8988T (cell line): ENCODE measurements at regions not wholly inside any gene's neighbourhood (a gene's known extent, or its start where the extent isn't known, plus 50 kb on each side); places are given as distances from the start of the nearest gene placed in this dataset.
"Not testable (repeated sequence)": the region's sequence is repeated elsewhere in the genome, so short reads cannot be mapped to it uniquely, and the experiment has no call there.

Experiments used
- DNase-seq: peaks from one replicate; pipeline ENCODE4 v3.0.0; 2011

GRCh38 chr5:38756068-38756467 is 89.7 kb upstream of the OSMR start:
- DNase-seq: no peak

- DNase-seq: no peak
Observed at GRCh38 chr5:38757451-38758245, 88.2 kb upstream of the OSMR start.

GRCh38 chr5:38758774-38759600 is 86.8 kb upstream of the OSMR start:
- DNase-seq: no peak

- DNase-seq: no peak
Observed at GRCh38 chr5:38764937-38765391, 80.8 kb upstream of the OSMR start.

- no peak for DNase-seq
Observed at GRCh38 chr5:38765399-38765861, 80.4 kb upstream of the OSMR start.

- no peak for DNase-seq
Observed at GRCh38 chr5:38766151-38766550, 79.7 kb upstream of the OSMR start.

DNA sequence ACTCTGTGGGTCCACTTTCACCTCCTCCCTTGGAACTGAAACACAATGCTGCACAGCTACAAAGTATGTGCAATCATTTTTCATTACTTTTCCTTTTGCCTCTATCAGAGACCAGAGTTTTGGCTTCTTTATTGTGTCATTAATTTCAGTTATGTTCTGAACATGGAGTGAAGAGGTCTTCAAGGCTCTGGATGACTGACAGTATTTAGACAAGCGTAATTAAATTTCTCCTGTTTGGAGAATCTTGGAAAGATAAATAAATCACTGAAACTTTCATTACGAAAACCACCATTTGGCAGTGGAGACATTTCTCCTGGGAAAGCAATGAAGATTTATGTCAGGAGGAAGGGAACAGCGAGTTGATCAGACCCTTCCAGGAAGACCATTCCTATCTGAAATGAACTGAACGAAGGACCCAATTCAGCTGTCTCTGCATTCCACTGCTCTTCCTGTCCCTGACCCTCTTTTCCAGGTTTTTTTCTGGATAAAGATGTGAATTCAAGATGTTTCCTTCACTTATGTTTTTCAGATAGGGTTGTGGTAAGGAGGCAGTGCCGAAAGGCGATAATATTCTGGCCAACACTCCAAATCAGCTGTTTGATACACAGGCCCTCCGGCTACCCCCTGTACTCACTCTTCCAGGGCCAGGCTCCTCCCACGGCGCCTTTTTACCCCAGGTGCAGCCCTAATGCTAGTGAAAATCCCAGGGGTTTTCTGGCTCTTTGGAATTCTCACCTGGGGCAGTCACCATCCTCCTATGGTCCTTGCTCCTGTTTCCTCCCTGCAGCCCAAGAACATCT is 77.2 kb upstream of the OSMR start:
- no peak for DNase-seq

DNA sequence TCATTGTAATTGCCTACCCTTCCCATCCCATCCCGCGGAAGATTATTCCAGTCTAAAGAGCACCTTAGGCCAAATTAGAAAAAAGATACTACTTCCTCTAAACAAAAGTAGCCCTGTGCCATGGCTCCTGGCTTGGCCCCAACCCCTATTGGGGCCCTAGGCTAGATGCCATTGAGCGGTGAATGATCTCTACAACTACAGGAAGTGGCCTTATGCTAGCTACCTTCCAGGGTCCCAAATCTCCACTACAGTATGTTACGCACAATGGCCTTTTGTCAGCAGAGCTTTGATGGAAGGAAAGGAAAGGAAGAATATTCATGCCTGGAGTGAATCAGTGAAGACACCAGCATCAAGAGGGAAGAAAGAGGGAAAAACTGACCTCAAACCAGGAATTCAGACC is 73.3 kb upstream of the OSMR start:
- DNase-seq: no peak

DNA sequence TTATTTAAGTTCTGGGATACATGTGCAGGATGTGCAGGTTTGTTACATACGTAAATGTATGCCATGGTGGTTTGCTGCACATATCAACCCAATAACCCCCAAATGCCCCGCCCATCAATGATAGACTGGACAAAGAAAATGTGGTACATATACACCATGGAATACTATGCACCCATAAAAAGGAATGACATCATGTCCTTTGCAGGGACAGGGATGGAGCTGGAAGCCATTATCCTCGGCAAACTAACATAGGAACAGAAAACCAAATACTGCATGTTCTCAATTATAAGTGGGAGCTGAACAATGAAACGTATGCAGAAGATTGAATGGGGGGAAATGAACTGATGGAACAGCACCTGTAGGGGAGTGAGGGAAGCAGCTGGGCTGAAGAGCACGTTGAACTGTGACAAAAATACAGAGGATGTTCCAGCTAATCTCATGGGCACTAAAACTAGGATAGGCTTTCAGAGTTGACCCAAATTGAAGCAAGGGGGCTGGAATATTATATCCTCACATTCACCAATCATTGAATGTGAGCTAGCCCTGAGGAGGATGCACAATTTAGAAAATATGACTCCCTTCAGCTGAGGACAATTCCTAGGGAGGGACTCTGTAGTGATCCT is 70.5 kb upstream of the OSMR start:
- DNase-seq: no peak

DNA sequence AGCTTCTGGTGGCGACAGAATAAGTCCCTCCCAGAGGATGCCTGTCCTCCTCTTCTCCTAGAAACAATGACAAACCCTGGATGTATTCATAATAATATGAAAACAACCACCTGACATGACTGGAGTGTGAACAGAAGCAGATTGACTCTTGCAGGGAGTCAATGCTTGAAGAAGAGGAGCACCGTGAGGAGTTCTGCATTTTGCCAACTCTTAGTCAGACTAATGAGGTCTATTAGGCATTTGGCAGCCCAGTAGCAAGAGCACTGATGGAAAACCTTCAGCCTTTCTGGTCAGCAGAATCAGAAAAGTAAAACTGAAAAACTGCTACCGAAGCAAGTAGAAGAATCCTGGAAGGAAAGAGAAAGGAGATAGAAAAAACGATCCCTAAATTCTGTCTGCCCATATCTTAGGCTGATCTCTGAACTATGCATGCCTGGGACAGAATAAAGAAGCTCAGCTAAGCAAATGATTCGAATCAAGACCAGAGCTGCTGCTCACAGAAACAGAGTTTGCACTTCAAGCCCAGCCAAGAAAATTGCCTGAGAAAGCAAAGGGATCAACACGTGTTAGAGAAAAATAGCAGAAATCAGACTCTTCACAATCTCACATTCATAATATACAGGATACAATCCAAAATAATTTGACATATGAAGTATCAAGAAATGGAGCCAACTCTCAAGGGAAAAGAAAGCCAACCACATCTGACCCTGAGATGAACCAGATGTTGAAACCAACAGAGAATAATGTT is 69.5 kb upstream of the OSMR start:
- DNase-seq: no peak

DNA sequence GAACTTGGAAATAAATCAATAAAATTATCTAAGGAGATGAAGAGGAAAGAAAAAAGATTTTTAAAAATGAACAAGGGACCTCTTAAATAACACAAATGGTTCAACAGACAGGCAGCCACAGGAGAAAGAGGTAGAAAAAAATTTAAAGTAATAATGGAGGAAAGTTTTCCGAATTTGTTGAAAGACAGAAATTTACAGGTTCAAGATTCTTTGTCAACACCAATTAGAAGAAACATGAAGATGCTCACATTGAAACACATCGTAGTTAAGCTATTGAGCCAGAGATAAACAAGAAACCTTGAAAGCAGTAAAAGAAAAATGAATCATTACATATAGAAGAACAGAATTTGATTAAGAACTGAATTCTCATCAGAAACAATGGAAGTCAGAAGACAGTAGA is 68.7 kb upstream of the OSMR start:
- DNase-seq: no peak

DNA sequence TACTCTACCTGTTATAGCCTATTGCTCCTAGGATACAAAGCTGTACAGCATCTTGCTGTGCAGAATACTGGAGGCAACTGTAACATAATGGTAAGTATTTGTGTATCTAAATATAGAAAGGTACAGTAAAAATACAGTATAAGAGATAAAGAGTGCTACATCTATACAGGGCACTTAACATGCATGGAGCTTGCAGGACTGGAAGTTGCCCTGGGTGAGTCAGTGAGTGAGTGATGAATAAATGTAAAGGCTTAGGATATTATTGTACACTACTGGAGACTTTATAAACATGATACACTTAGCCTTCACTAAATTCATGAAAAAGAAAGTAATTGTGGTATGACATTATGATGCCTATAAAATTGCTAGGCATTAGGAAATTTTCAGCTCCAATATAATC is 65.5 kb upstream of the OSMR start:
- DNase-seq: no peak

DNA sequence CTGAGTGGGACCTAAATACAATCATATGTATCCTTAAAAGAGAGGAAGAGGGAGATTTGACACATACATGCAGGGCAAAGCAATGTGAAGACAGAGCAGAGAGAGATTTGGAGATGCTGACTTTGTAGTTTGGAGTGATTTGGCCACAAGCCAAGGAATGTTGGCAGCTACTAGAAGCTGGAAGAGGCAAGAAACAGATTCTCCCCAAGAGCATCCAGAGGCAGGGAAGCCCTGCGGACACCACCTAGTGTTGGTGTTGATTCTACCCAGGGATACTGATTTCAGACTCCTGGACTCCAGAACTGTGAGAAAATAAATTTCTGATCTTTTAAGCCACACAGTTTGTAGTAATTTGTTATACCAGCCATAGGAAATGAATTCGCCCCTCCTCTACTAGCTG is 64.9 kb upstream of the OSMR start:
- DNase-seq: no peak

- DNase-seq: no peak
Observed at GRCh38 chr5:38782180-38782835, 63.5 kb upstream of the OSMR start.

GRCh38 chr5:38783011-38783561 is 62.7 kb upstream of the OSMR start:
- no peak for DNase-seq

DNA sequence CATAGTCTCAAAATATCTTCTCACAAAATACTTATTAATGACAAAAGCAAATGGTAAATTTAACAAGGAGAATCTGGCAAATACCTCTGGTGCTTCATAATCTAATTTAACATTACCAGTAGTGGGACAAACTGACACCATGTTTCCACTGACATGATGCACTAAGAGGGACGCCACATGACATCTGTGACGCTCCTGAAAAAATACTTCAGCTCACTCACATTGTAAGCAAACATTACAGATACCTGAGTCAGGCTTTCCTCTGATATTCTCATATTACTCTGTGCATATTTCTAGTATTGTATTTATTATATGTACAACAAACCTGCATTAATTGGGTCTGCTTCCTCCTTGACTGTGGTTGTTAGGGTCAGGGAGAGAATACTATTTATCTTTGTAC is 56.7 kb upstream of the OSMR start:
- no peak for DNase-seq

GRCh38 chr5:38789777-38790176 is 56.0 kb upstream of the OSMR start:
- no peak for DNase-seq

DNA sequence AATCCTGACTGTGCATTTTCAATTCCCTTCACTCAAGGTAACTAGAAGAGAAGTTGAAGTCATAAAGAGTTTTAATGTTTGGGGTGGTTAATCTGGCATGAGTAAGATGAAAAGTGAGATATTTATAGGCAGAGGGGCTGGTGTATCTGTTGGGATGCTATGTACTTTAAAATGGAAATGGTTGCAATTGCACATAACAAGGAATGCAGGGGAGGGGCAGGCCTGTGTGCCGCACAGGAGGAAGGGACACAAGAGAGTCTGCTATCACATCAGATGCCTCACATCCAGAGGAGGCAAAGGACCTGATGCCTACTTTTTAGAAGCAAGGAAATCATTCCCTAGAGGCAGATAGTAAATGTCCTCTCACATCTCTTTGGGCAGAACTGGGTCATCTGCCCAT is 55.5 kb upstream of the OSMR start:
- DNase-seq: no peak

DNA sequence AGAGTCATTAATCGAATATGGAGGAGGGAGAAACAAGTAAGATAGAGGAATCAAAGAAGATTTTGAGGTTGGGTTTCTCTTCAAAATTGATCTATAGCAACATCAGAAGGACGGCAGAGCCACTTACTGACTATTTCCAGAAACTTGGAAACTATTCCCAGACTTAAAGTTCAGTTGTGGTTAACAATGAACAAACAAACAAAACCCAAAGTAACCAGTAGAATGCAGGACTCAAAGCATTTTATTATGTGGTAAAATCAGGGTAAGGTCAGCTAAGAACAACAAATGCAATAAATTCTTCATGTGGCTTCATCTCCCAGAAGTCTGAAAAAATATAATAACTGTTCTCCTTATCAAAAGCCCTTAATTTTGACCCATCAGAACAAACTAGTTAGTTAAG is 54.9 kb upstream of the OSMR start:
- no peak for DNase-seq

GRCh38 chr5:38793099-38793498 is 52.7 kb upstream of the OSMR start:
- DNase-seq: no peak

DNA sequence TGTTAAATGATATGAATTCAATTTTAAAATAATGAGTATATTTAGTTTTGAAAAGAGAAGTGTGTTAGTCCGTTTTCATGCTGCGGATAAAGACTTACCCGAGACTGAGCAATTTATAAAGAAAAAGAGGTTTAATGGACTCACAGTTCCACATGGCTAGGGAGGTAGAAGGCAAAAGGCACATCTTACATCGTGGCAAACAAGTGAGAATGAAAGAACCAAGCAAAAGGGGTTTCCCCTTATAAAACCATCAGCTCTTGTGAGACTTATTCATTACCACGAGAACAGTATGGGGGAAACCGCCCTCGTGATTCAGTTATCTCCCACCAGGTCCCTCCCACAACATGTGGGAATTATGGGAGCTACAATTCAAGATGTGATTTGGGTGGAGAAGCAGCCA is 51.8 kb upstream of the OSMR start:
- DNase-seq: not testable (repeated sequence)
